GM12872 (cell line): ENCODE measurements at regions not wholly inside any gene's neighbourhood (a gene's known extent, or its start where the extent isn't known, plus 50 kb on each side); places are given as distances from the start of the nearest gene placed in this dataset.

Experiments used
- CTCF ChIP-seq: IDR thresholded peaks from 3 replicates; pipeline ENCODE4 v1.5.1; 2011; ENCODE audit warnings: low read depth, mild to moderate bottlenecking, low read length, moderate library complexity; ENCODE audit not compliant: insufficient read depth

GRCh38 chr10:107364872-107365271 lies 200.4 kb upstream of the SORCS1 start:
- TF ChIP-seq CTCF: no peak

GRCh38 chr10:107362306-107362705 lies 197.8 kb upstream of the SORCS1 start:
- no peak for TF ChIP-seq CTCF

- no peak for TF ChIP-seq CTCF
Observed at GRCh38 chr10:107357033-107357432, 192.5 kb upstream of the SORCS1 start.

GRCh38 chr10:107356396-107356795 lies 191.9 kb upstream of the SORCS1 start:
- TF ChIP-seq CTCF: no peak

- TF ChIP-seq CTCF: no peak
Observed at GRCh38 chr10:107342711-107343110, 178.2 kb upstream of the SORCS1 start.

- no peak for TF ChIP-seq CTCF
Observed at GRCh38 chr10:107341281-107341680, 176.8 kb upstream of the SORCS1 start.

- no peak for TF ChIP-seq CTCF
Observed at GRCh38 chr10:107340326-107340725, 175.8 kb upstream of the SORCS1 start.

GRCh38 chr10:107336061-107336460 lies 171.6 kb upstream of the SORCS1 start:
- TF ChIP-seq CTCF: no peak
